WTC11 (cell line): ENCODE measurements at regions not wholly inside any gene's neighbourhood (a gene's known extent, or its start where the extent isn't known, plus 50 kb on each side); places are given as distances from the start of the nearest gene placed in this dataset.

Experiments used
- CREM ChIP-seq: sonication (generic); formaldehyde crosslinking; IDR thresholded peaks from 2 replicates; pipeline ENCODE4 v1.8.1; 2022; ENCODE audit warnings: mild to moderate bottlenecking, missing genetic modification reagents, moderate library complexity
- CTCF ChIP-seq: fragments of 200-600 bp; IDR thresholded peaks from 2 replicates; pipeline ENCODE4 v1.8.0; 2022; ENCODE audit warnings: antibody characterized with exemption
- PREB ChIP-seq: sonication (generic); formaldehyde crosslinking; IDR thresholded peaks from 2 replicates; pipeline ENCODE4 v1.8.1; 2022; ENCODE audit warnings: mild to moderate bottlenecking, missing genetic modification reagents, moderate library complexity, borderline replicate concordance
- TCF7 ChIP-seq: sonication (generic); formaldehyde crosslinking; IDR thresholded peaks from 2 replicates; pipeline ENCODE4 v1.8.0; 2022; ENCODE audit warnings: mild to moderate bottlenecking, low read depth, missing genetic modification reagents, moderate library complexity
- ZNF121 ChIP-seq: sonication (generic); formaldehyde crosslinking; IDR thresholded peaks from 2 replicates; pipeline ENCODE4 v1.8.0; 2023; ENCODE audit warnings: missing genetic modification reagents
- ZNF263 ChIP-seq: sonication (generic); formaldehyde crosslinking; IDR thresholded peaks from 2 replicates; pipeline ENCODE4 v1.8.1; 2022; ENCODE audit warnings: low read depth, mild to moderate bottlenecking, moderate library complexity, missing genetic modification reagents

GRCh38 chr5:2220741-2221140 is 338.0 kb upstream of the IRX4 start:
- no peak for TF ChIP-seq CREM (CRISPR knock-in tag)
- TF ChIP-seq ZNF263 (CRISPR knock-in tag), result no peak
- TF ChIP-seq CTCF, result no peak
- TF ChIP-seq PREB, result no peak
- no peak for TF ChIP-seq ZNF121 (CRISPR knock-in tag)
- no peak for TF ChIP-seq TCF7 (CRISPR knock-in tag)
